HCT116 (cell line): ENCODE measurements at regions not wholly inside any gene's neighbourhood (a gene's known extent, or its start where the extent isn't known, plus 50 kb on each side); places are given as distances from the start of the nearest gene placed in this dataset.

Experiments
- ATAC-seq: fragments of 200-7000 bp; cut with Tn5 transposase; 2 replicates; pipeline ENCODE4 v1.9.1; 2020; ENCODE audit warnings: mild to moderate bottlenecking, moderate library complexity
- BruUV-seq: library from RNA; stranded (reverse); fragments of 400-500 nt; replicated peaks from 2 replicates; lab custom pipeline; 2021; lab: Mats Ljungman, UMichigan
- CTCF ChIA-PET: fragments of 300-600 bp; sonication (Branson Sonifier 250); formaldehyde crosslinking; loops from one replicate; lab custom pipeline; 2021; ENCODE audit warnings: antibody characterized with exemption; lab: Charles Lee
- POLR2A ChIA-PET: fragments of 300-600, 350-600 bp; sonication (Branson Sonifier 250); formaldehyde crosslinking; loops from one replicate; lab custom pipeline; 2021; ENCODE audit warnings: antibody characterized with exemption; lab: Charles Lee
- RAD21 ChIA-PET, 2 experiments: fragments of 300-600 bp; sonication (Branson Sonifier 250); formaldehyde crosslinking; loops; one replicate each; lab custom pipeline; 2023; ENCODE audit warnings: low total read pairs in 2 of 2; ENCODE audit not compliant: uncharacterized antibody in 2 of 2, unreplicated experiment in 2 of 2, low non-redundant PET in 1 of 2; lab: Charles Lee
- DNase-seq: peaks from one replicate; pipeline ENCODE4 v3.0.0-alpha.2; 2010; ENCODE audit warnings: low read depth, low spot score
- H2AFZ ChIP-seq: fragments of 200-600 bp; shearing (Covaris generic), sonication (generic); 2 replicates; pipeline ENCODE4 v1.6.1; 2017; ENCODE audit warnings: low read depth, mixed run types, mixed read lengths, antibody characterized with exemption, low read length; ENCODE audit not compliant: poor library complexity, severe bottlenecking
- H3K27ac ChIP-seq: 2 replicates; pipeline ENCODE4 v1.5.1; 2012; ENCODE audit warnings: low read depth, low read length
- H3K27me3 ChIP-seq: fragments of 200-600 bp; sonication (generic); 2 replicates; pipeline ENCODE4 v1.6.1; 2016; ENCODE audit warnings: mixed run types, low read length, mixed read lengths; ENCODE audit not compliant: insufficient read depth
- H3K36me3 ChIP-seq, 2 experiments: fragments of 200-500 bp in 1 of 2; fragments of 200-600 bp in 1 of 2; sonication (Bioruptor generic) in 1 of 2; sonication (generic) in 1 of 2; 2 replicates each; pipeline versions ENCODE4 v1.5.1 to v1.6.1; 2014 to 2016; ENCODE audit warnings: low read length in 2 of 2, inconsistent platforms in 1 of 2, mixed read lengths in 1 of 2, mixed run types in 1 of 2; ENCODE audit not compliant: insufficient read depth in 2 of 2, control insufficient read depth in 1 of 2
- H3K4me1 ChIP-seq, 2 experiments: fragments of 200-600 bp in 1 of 2; sonication (generic) in 1 of 2; 2 replicates each; pipeline versions ENCODE4 v1.5.1 to v1.6.1; 2012 to 2017; ENCODE audit warnings: low read length in 2 of 2, inconsistent platforms in 1 of 2, mild to moderate bottlenecking in 1 of 2, mixed read lengths in 1 of 2, mixed run types in 1 of 2, moderate library complexity in 1 of 2; ENCODE audit not compliant: insufficient read depth in 2 of 2, control insufficient read depth in 1 of 2
- H3K4me2 ChIP-seq: fragments of 200-600 bp; sonication (generic); 2 replicates; pipeline ENCODE4 v1.6.1; 2017; ENCODE audit warnings: mixed run types, low read length, mixed read lengths
- H3K4me3 ChIP-seq, 2 experiments: fragments of 200-600 bp in 1 of 2; sonication (generic) in 1 of 2; replicated peaks in 1 of 2; 2 replicates each; pipeline ENCODE4 v1.5.1; 2011 to 2016; ENCODE audit warnings: low read length in 2 of 2, control low read depth in 1 of 2, low read depth in 1 of 2, mild to moderate bottlenecking in 1 of 2, mixed read lengths in 1 of 2, mixed run types in 1 of 2
- H3K79me2 ChIP-seq: fragments of 200-600 bp; sonication (generic); 2 replicates; pipeline ENCODE4 v1.6.1; 2017; ENCODE audit warnings: mild to moderate bottlenecking, mixed run types, low read length, moderate library complexity, mixed read lengths; ENCODE audit not compliant: insufficient read depth
- H3K9ac ChIP-seq: fragments of 200-600 bp; sonication (generic); 2 replicates; pipeline ENCODE4 v1.6.1; 2016; ENCODE audit warnings: low read length, mixed read lengths
- H3K9me2 ChIP-seq: fragments of 200-600 bp; sonication (generic), shearing (Covaris generic); 2 replicates; pipeline ENCODE4 v1.6.1; 2017; ENCODE audit warnings: mixed run types, mild to moderate bottlenecking, moderate library complexity; ENCODE audit not compliant: insufficient read depth
- H3K9me3 ChIP-seq, 2 experiments: fragments of 200-500 bp in 1 of 2; fragments of 200-600 bp in 1 of 2; sonication (Bioruptor generic) in 1 of 2; sonication (generic) in 1 of 2; 2 replicates each; pipeline ENCODE4 v1.6.1; 2014 to 2017; ENCODE audit warnings: low read length in 2 of 2, mixed read lengths in 2 of 2, inconsistent platforms in 1 of 2, low read depth in 1 of 2, mild to moderate bottlenecking in 1 of 2, mixed run types in 1 of 2, moderate library complexity in 1 of 2; ENCODE audit not compliant: control insufficient read depth in 1 of 2, insufficient read depth in 1 of 2
- H4K20me1 ChIP-seq: fragments of 200-600 bp; sonication (generic), shearing (Covaris generic); 2 replicates; pipeline ENCODE4 v1.6.1; 2017; ENCODE audit warnings: mixed run types, mild to moderate bottlenecking, moderate library complexity; ENCODE audit not compliant: insufficient read depth
- CBX3 ChIP-seq: IDR thresholded peaks from 2 replicates; pipeline ENCODE4 v1.6.1; 2012; ENCODE audit warnings: low read depth
- EGR1 ChIP-seq: IDR thresholded peaks from 2 replicates; pipeline ENCODE4 v1.6.1; 2012; ENCODE audit warnings: low read depth
- ELF1 ChIP-seq: IDR thresholded peaks from 2 replicates; pipeline ENCODE4 v1.6.1; 2012; ENCODE audit warnings: low read depth, borderline replicate concordance
- POLR2A ChIP-seq: IDR thresholded peaks from 2 replicates; pipeline ENCODE4 v1.7.0; 2011; ENCODE audit warnings: borderline replicate concordance; ENCODE audit not compliant: insufficient read depth, insufficient read length; ENCODE audit errors: extremely low read depth
- POLR2AphosphoS5 ChIP-seq: IDR thresholded peaks from 2 replicates; pipeline ENCODE4 v1.6.1; 2011; ENCODE audit warnings: mild to moderate bottlenecking, low read depth, low read length, moderate library complexity
- SIN3A ChIP-seq: IDR thresholded peaks from 2 replicates; pipeline ENCODE4 v1.6.1; 2012; ENCODE audit warnings: low read depth
- ZFX ChIP-seq: fragments of 450-650 bp; IDR thresholded peaks from 2 replicates; pipeline ENCODE4 v1.6.1; 2017
- intact Hi-C: fragments of 100-400 bp; cut with micrococcal nuclease; formaldehyde crosslinking; loops from 2 replicates; pipeline ENCODE4 v1.10.0; 2022
- TF ChIP-seq, protein P1 (sequence below), 3 experiments: fragments of 200-600 bp in 1 of 3; sonication (generic) in 1 of 3; IDR thresholded peaks in 2 of 3; conservative IDR thresholded peaks in 1 of 3; 2 replicates each; pipeline ENCODE4 v1.5.1; 2012 to 2017; ENCODE audit warnings: low read depth in 2 of 3, low read length in 2 of 3, antibody characterized with exemption in 1 of 3, borderline replicate concordance in 1 of 3, control low read depth in 1 of 3, mild to moderate bottlenecking in 1 of 3, mixed read lengths in 1 of 3, mixed run types in 1 of 3, moderate library complexity in 1 of 3; ENCODE audit not compliant: insufficient read depth in 1 of 3

DNA sequence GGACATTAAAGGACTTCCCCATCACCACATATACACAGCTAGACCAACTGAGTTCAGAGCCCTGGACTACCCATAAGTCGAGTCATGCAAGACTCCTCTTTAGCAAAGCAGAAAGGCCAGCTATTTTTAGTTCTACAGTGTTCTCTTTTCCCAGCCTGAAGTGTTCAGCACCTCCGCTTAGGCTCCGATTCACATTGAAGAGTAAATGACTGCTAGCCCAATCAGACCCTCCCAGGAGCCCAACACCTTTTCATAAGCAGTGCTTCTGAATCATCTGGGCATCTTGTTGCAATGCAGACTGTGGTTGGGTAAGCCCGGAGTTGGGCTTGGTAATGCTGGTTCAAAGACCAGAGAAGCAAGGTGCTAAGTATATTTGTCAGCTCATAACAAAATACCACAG lies 73.6 kb upstream of the KCNK12 start (continued):
- no peak for TF ChIP-seq POLR2AphosphoS5
- TF ChIP-seq, protein P1, sequence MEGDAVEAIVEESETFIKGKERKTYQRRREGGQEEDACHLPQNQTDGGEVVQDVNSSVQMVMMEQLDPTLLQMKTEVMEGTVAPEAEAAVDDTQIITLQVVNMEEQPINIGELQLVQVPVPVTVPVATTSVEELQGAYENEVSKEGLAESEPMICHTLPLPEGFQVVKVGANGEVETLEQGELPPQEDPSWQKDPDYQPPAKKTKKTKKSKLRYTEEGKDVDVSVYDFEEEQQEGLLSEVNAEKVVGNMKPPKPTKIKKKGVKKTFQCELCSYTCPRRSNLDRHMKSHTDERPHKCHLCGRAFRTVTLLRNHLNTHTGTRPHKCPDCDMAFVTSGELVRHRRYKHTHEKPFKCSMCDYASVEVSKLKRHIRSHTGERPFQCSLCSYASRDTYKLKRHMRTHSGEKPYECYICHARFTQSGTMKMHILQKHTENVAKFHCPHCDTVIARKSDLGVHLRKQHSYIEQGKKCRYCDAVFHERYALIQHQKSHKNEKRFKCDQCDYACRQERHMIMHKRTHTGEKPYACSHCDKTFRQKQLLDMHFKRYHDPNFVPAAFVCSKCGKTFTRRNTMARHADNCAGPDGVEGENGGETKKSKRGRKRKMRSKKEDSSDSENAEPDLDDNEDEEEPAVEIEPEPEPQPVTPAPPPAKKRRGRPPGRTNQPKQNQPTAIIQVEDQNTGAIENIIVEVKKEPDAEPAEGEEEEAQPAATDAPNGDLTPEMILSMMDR (IDR thresholded peaks at IDR 0.05 in 2 of 3, conservative IDR thresholded peaks at IDR 0.05 in 1 of 3; ENCODE audit: borderline replicate concordance in 1 of 3, insufficient read depth in 1 of 3, low read depth in 2 of 3, low read length in 2 of 3), result no peak
- no peak for TF ChIP-seq EGR1

DNA sequence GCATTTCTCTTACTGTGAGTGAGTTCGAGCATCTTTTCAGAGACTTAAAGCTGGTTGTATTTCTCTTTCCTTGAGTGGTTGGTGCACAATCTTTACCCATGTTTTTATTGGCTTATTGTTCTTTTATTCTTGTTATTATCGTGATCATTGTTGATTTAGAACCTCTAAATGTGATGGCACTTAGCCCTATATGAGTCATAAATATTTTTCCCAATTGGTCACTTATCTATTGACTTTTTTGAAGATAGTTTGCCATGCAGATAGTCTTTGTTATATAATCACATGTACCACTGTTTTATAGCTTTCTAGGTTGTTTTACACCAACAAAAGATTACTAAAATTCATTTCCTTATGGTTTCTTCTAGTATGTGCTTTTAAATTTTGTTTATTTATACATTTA lies 70.6 kb upstream of the KCNK12 start:
- Histone ChIP-seq H3K4me3 (no peak overlapping the region), H3K4me2 (no peak overlapping the region), H4K20me1 (no peaks in the 10 kb centered on the region), H3K79me2 (no peaks in the 10 kb centered on the region), H3K27me3 (no peaks in the 10 kb centered on the region), H3K36me3 (no peaks in the 10 kb centered on the region), H2AFZ (no peak overlapping the region), H3K4me1 (peaks cover 0 to 3% of the 10 kb centered on the region in 2 experiments; a peak in 1 of 4 replicates), H3K27ac (no peak overlapping the region), H3K9ac (no peak overlapping the region), H3K9me3 (no peaks in the 10 kb centered on the region), H3K9me2 (no peaks in the 10 kb centered on the region)
- RAD21 ChIA-PET, result no interaction called here
- CTCF ChIA-PET, result no interaction called here
- ATAC-seq (no peak), DNase-seq (no peak)
- TF ChIP-seq EGR1, result no peak
- TF ChIP-seq CBX3, result no peak
- no peak for TF ChIP-seq SIN3A
- no peak for TF ChIP-seq POLR2A
- POLR2A ChIA-PET, result no interaction called here
- BruUV-seq, result no TSS peak
- intact Hi-C loops, result no loop called here

DNA sequence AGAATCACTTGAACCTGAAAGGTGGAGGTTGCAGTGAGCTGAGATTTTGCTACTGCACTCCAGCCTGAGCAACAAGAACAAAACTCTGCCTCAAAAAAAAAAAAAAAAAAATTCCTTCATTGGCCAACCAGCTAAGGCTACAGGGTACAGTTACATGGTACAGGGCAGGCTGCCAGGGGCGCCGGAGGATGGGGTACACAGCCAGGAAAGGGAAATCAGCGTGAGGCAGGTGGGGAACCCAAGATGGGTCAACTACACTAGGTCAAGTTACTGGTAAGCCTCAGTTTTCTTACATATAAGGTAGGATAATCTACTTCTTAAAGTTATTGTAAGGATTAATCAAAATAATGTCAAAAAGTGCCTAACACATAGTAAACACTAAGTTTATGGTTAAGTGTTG lies 69.6 kb upstream of the KCNK12 start:
- H3K79me2 ChIP-seq, result no peaks in the 10 kb centered on the region
- no TSS peak for BruUV-seq
- H3K27me3 ChIP-seq, result no peaks in the 10 kb centered on the region
- H3K9me2 ChIP-seq, result no peaks in the 10 kb centered on the region
- ChIA-PET RAD21 (no interaction called here), POLR2A (no interaction called here), CTCF (interaction anchor here (1.5 kb wide), 1 partner anchor 14 kb away, joined by 3 read pairs; no protein-coding TSS in a partner anchor)
- intact Hi-C loops, result no loop called here
- no peaks in the 10 kb centered on the region for H3K36me3 ChIP-seq
- ATAC-seq, result no peak
- no peak overlapping the region for H3K9ac ChIP-seq
- H3K27ac ChIP-seq, result no peak overlapping the region
- peaks cover 0 to 3% of the 10 kb centered on the region in 2 experiments; a peak in 1 of 4 replicates for H3K4me1 ChIP-seq
- H4K20me1 ChIP-seq, result no peaks in the 10 kb centered on the region
- DNase-seq, result no peak
- H3K4me2 ChIP-seq, result no peak overlapping the region
- no peak overlapping the region for H3K4me3 ChIP-seq
- TF ChIP-seq, protein P1 (IDR thresholded peaks at IDR 0.05 in 2 of 3, conservative IDR thresholded peaks at IDR 0.05 in 1 of 3; ENCODE audit: borderline replicate concordance in 1 of 3, insufficient read depth in 1 of 3, low read depth in 2 of 3, low read length in 2 of 3), result no peak
- no peak for TF ChIP-seq ELF1
- no peak for TF ChIP-seq ZFX
- H3K9me3 ChIP-seq, result no peaks in the 10 kb centered on the region
- no peak overlapping the region for H2AFZ ChIP-seq
